HepG2 (cell line): ENCODE measurements at regions not wholly inside any gene's neighbourhood (a gene's known extent, or its start where the extent isn't known, plus 50 kb on each side); places are given as distances from the start of the nearest gene placed in this dataset.

ENCODE experiments used
- ATAC-seq: fragments of 200-7000 bp; cut with Tn5 transposase; 3 replicates; pipeline ENCODE4 v1.9.1; 2020; ENCODE audit warnings: mild to moderate bottlenecking, moderate library complexity
- BruUV-seq: library from RNA; stranded (reverse); fragments of 400-500 nt; replicated peaks from 2 replicates; lab custom pipeline; 2021; lab: Mats Ljungman, UMichigan
- CTCF ChIA-PET: fragments of 300-600 bp; formaldehyde crosslinking; extraction: SDS; loops from one replicate; lab custom pipeline; 2021; ENCODE audit warnings: low total read pairs, inconsistent platforms, low intra/inter-chr PET ratio; lab: Yijun Ruan, JAX
- POLR2A ChIA-PET: fragments of 350-600 bp; sonication (Branson Sonifier 250); formaldehyde crosslinking; loops from one replicate; lab custom pipeline; 2020; ENCODE audit warnings: antibody characterized with exemption, inconsistent platforms; lab: Yijun Ruan, JAX
- DNase-seq: peaks from one replicate; pipeline ENCODE4 v3.0.0-alpha.2; 2015; ENCODE audit warnings: low spot score
- FAIRE-seq: peaks from 3 replicates; lab custom pipeline; 2011; peaks lifted over from hg19 to GRCh38; lab: Jason Lieb, UNC
- H2AFZ ChIP-seq: one replicate; pipeline ENCODE4 v1.6.1; 2011; ENCODE audit warnings: low read length, inconsistent platforms
- H3K27ac ChIP-seq: fragments of 300-600 bp; 3 replicates; pipeline ENCODE4 v1.8.0; 2011; ENCODE audit warnings: mixed run types, mild to moderate bottlenecking, mixed read lengths, low read length, inconsistent platforms; ENCODE audit not compliant: insufficient read depth; ENCODE audit errors: extremely low read length
- H3K27me3 ChIP-seq, 2 experiments: fragments of 200-600 bp in 1 of 2; 2 replicates in 1 of 2; 3 replicates in 1 of 2; pipeline versions ENCODE4 v1.6.0 to v1.8.0; 2011; ENCODE audit warnings: low read length in 2 of 2, mild to moderate bottlenecking in 2 of 2, moderate library complexity in 2 of 2, inconsistent platforms in 1 of 2; ENCODE audit not compliant: insufficient read depth in 2 of 2, control insufficient read depth in 1 of 2
- H3K36me3 ChIP-seq, 2 experiments: fragments of 200-600 bp in 1 of 2; replicated peaks in 1 of 2; 2 replicates in 1 of 2; 3 replicates in 1 of 2; pipeline versions ENCODE4 v1.5.1 to v1.8.0; 2011; ENCODE audit warnings: low read length in 2 of 2, inconsistent platforms in 1 of 2; ENCODE audit not compliant: insufficient read depth in 2 of 2, control insufficient read depth in 1 of 2
- H3K4me1 ChIP-seq: 2 replicates; pipeline ENCODE4 v1.5.1; 2012; ENCODE audit warnings: low read length, inconsistent platforms; ENCODE audit not compliant: insufficient read depth
- H3K4me2 ChIP-seq: 2 replicates; pipeline ENCODE4 v1.6.0; 2011; ENCODE audit warnings: low read depth, low read length, inconsistent platforms
- H3K4me3 ChIP-seq, 3 experiments: fragments of 200-600 bp in 1 of 3; sonication (generic), shearing (Covaris generic) in 1 of 3; replicated peaks in 1 of 3; 2 replicates each; pipeline ENCODE4 v1.5.1; 2011 to 2016; ENCODE audit warnings: low read length in 3 of 3, inconsistent platforms in 2 of 3, low read depth in 2 of 3, mild to moderate bottlenecking in 2 of 3, control low read depth in 1 of 3, mixed read lengths in 1 of 3; ENCODE audit not compliant: insufficient read depth in 1 of 3
- H3K79me2 ChIP-seq: one replicate; pipeline ENCODE4 v1.6.1; 2011; ENCODE audit warnings: low read length, inconsistent platforms; ENCODE audit not compliant: insufficient read depth
- H3K9ac ChIP-seq: 2 replicates; pipeline ENCODE4 v1.6.0; 2011; ENCODE audit warnings: mild to moderate bottlenecking, low read depth, low read length, inconsistent platforms; ENCODE audit not compliant: insufficient read depth
- H3K9me3 ChIP-seq: 2 replicates; pipeline ENCODE4 v1.5.1; 2012; ENCODE audit warnings: mild to moderate bottlenecking, low read length
- H4K20me1 ChIP-seq: 2 replicates; pipeline ENCODE4 v1.6.0; 2011; ENCODE audit warnings: inconsistent platforms, mild to moderate bottlenecking, low read length, moderate library complexity; ENCODE audit not compliant: insufficient read depth
- ARNTL ChIP-seq: sonication (generic); formaldehyde crosslinking; IDR thresholded peaks from 2 replicates; pipeline ENCODE4 v1.4.0; 2020; ENCODE audit warnings: mild to moderate bottlenecking, missing genetic modification reagents
- CREM ChIP-seq, 2 experiments: sonication (generic) in 1 of 2; formaldehyde crosslinking in 1 of 2; IDR thresholded peaks; 2 replicates each; pipeline versions ENCODE4 v1.4.0 to v1.6.1; 2016 to 2020; ENCODE audit warnings: antibody characterized with exemption in 1 of 2, mild to moderate bottlenecking in 1 of 2, missing genetic modification reagents in 1 of 2
- LRRFIP1 ChIP-seq: sonication (generic); formaldehyde crosslinking; conservative IDR thresholded peaks from 2 replicates; pipeline ENCODE4 v1.4.0; 2020; ENCODE audit warnings: missing genetic modification reagents
- NFYC ChIP-seq: IDR thresholded peaks from 2 replicates; pipeline ENCODE4 v1.6.1; 2016; ENCODE audit warnings: missing genetic modification reagents, missing compliant biosample characterization
- PHB2 ChIP-seq: fragments of 450-650 bp; IDR thresholded peaks from 2 replicates; pipeline ENCODE4 v1.6.1; 2018; ENCODE audit not compliant: partially characterized antibody
- PHF5A ChIP-seq: IDR thresholded peaks from one replicate; pipeline ENCODE4 v1.6.1; 2018; ENCODE audit warnings: low read depth, missing genetic modification reagents; ENCODE audit not compliant: unreplicated experiment
- TBL1XR1 ChIP-seq: fragments of 150-350 bp; IDR thresholded peaks from 2 replicates; pipeline ENCODE4 v1.6.1; 2014; ENCODE audit warnings: borderline replicate concordance, low read length; ENCODE audit not compliant: partially characterized antibody
- ZBTB21 ChIP-seq: sonication (generic); formaldehyde crosslinking; IDR thresholded peaks from 2 replicates; pipeline ENCODE4 v1.4.0; 2020; ENCODE audit warnings: missing genetic modification reagents
- ZMYM3 ChIP-seq: sonication (generic); formaldehyde crosslinking; IDR thresholded peaks from 2 replicates; pipeline ENCODE4 v1.5.1; 2020; ENCODE audit warnings: mild to moderate bottlenecking, missing genetic modification reagents
- ZNF160 ChIP-seq: sonication (generic); formaldehyde crosslinking; IDR thresholded peaks from 2 replicates; pipeline ENCODE4 v1.8.0; 2022; ENCODE audit warnings: mild to moderate bottlenecking, inconsistent platforms, missing genetic modification reagents
- ZNF274 ChIP-seq: sonication (generic); formaldehyde crosslinking; IDR thresholded peaks from 2 replicates; pipeline ENCODE4 v1.5.1; 2020; ENCODE audit warnings: mild to moderate bottlenecking, missing genetic modification reagents
- ZNF552 ChIP-seq: sonication (generic); formaldehyde crosslinking; IDR thresholded peaks from 2 replicates; pipeline ENCODE4 v1.9.0; 2022; ENCODE audit warnings: missing genetic modification reagents, mild to moderate bottlenecking, borderline replicate concordance
- ZSCAN20 ChIP-seq: sonication (generic); formaldehyde crosslinking; IDR thresholded peaks from 2 replicates; pipeline ENCODE4 v1.4.0; 2020; ENCODE audit warnings: missing genetic modification reagents, mild to moderate bottlenecking, borderline replicate concordance
- WGBS: methylation state at CpG from one replicate; pipeline ENCODE4 v1.1.6; 2017; ENCODE audit warnings: low lambda C conversion rate; 5-methylcytosine and 5-hydroxymethylcytosine counted together
- in situ Hi-C: cut with HindIII; loops from 2 replicates; pipeline ENCODE4 v1.10.0; 2017; ENCODE audit warnings: low pct_unique_long_range_greater_than_20kb; ENCODE audit not compliant: extremely low pct_ligation_motif_present
- intact Hi-C: fragments of 100-400 bp; cut with micrococcal nuclease; formaldehyde crosslinking; loops from one replicate; pipeline ENCODE4 v1.10.0; 2022; ENCODE audit not compliant: unreplicated experiment
- TF ChIP-seq, protein P1 (sequence below): sonication (generic); formaldehyde crosslinking; IDR thresholded peaks from 2 replicates; pipeline ENCODE4 v1.4.0; 2020; ENCODE audit warnings: missing genetic modification reagents
- TF ChIP-seq, protein P2 (sequence below): sonication (generic); formaldehyde crosslinking; IDR thresholded peaks from 2 replicates; pipeline ENCODE4 v1.5.0; 2020; ENCODE audit warnings: missing genetic modification reagents

DNA sequence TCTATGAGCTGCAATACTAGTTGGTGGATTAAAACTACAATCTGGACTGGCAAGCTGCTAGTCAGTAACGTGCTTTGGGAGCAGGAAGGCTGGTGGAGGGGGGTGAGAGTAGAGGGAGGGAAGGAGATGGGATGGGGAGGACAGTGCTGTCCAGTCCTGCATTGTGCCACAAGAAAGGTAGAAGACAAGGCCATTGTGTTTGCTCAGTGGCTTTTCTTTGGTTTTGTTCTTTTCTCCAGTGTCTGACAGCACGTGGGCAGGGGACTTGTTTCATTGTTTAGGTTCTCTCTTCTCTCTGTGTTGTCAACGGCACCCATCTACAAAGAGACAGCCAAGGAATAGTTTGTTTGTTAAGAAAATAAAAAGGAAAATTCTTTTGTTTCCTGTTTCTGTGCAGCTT is 362.8 kb upstream of the PLXNA2 start:
- FAIRE-seq: no peak
- 6% methylated on average over 3 of the region's 3 CpGs for WGBS

More for the DNA sequence above, 362.8 kb upstream of the PLXNA2 start:
- Histone ChIP-seq H3K27me3 (no peaks in the 10 kb centered on the region), H3K9ac (no peak overlapping the region), H3K4me2 (no peak overlapping the region), H3K79me2 (no peaks in the 10 kb centered on the region), H3K27ac (no peak overlapping the region), H2AFZ (no peak overlapping the region), H3K9me3 (no peaks in the 10 kb centered on the region), H3K4me3 (no peak overlapping the region), H4K20me1 (no peaks in the 10 kb centered on the region), H3K4me1 (no peaks in the 10 kb centered on the region), H3K36me3 (no peaks in the 10 kb centered on the region)
- intact Hi-C loops: no loop called here
- ATAC-seq: no peak
- no TSS peak for BruUV-seq
- in situ Hi-C loops: no loop called here
- ChIA-PET POLR2A (no interaction called here), CTCF (no interaction called here)
- TF ChIP-seq ZSCAN20: no peak
- TF ChIP-seq CREM (IDR thresholded peaks at IDR 0.05): no peak
- TF ChIP-seq CREM (CRISPR knock-in tag; IDR thresholded peaks at IDR 0.05): no peak
- no peak for TF ChIP-seq PHB2
- no peak for TF ChIP-seq ZNF160
- TF ChIP-seq ARNTL (CRISPR knock-in tag): no peak
- no peak for TF ChIP-seq LRRFIP1 (CRISPR knock-in tag)
- TF ChIP-seq PHF5A (CRISPR knock-in tag): no peak
- TF ChIP-seq ZMYM3: no peak
- no peak for TF ChIP-seq NFYC
- TF ChIP-seq, protein P1, sequence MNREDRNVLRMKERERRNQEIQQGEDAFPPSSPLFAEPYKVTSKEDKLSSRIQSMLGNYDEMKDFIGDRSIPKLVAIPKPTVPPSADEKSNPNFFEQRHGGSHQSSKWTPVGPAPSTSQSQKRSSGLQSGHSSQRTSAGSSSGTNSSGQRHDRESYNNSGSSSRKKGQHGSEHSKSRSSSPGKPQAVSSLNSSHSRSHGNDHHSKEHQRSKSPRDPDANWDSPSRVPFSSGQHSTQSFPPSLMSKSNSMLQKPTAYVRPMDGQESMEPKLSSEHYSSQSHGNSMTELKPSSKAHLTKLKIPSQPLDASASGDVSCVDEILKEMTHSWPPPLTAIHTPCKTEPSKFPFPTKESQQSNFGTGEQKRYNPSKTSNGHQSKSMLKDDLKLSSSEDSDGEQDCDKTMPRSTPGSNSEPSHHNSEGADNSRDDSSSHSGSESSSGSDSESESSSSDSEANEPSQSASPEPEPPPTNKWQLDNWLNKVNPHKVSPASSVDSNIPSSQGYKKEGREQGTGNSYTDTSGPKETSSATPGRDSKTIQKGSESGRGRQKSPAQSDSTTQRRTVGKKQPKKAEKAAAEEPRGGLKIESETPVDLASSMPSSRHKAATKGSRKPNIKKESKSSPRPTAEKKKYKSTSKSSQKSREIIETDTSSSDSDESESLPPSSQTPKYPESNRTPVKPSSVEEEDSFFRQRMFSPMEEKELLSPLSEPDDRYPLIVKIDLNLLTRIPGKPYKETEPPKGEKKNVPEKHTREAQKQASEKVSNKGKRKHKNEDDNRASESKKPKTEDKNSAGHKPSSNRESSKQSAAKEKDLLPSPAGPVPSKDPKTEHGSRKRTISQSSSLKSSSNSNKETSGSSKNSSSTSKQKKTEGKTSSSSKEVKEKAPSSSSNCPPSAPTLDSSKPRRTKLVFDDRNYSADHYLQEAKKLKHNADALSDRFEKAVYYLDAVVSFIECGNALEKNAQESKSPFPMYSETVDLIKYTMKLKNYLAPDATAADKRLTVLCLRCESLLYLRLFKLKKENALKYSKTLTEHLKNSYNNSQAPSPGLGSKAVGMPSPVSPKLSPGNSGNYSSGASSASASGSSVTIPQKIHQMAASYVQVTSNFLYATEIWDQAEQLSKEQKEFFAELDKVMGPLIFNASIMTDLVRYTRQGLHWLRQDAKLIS (CRISPR knock-in tag): no peak
- TF ChIP-seq, protein P2, sequence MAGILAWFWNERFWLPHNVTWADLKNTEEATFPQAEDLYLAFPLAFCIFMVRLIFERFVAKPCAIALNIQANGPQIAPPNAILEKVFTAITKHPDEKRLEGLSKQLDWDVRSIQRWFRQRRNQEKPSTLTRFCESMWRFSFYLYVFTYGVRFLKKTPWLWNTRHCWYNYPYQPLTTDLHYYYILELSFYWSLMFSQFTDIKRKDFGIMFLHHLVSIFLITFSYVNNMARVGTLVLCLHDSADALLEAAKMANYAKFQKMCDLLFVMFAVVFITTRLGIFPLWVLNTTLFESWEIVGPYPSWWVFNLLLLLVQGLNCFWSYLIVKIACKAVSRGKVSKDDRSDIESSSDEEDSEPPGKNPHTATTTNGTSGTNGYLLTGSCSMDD (CRISPR knock-in tag): no peak
- no peak for TF ChIP-seq TBL1XR1
- no peak for TF ChIP-seq ZBTB21 (CRISPR knock-in tag)
- TF ChIP-seq ZNF552: no peak
- no peak for TF ChIP-seq ZNF274
- DNase-seq: no peak
